ENCODE measurements at regions not wholly inside any gene's neighbourhood (a gene's known extent, or its start where the extent isn't known, plus 50 kb on each side); places are given as distances from the start of the nearest gene placed in this dataset.
A peak's percentile ranks its signal among the peaks of the same experiment; 100 is the strongest.

DNA sequence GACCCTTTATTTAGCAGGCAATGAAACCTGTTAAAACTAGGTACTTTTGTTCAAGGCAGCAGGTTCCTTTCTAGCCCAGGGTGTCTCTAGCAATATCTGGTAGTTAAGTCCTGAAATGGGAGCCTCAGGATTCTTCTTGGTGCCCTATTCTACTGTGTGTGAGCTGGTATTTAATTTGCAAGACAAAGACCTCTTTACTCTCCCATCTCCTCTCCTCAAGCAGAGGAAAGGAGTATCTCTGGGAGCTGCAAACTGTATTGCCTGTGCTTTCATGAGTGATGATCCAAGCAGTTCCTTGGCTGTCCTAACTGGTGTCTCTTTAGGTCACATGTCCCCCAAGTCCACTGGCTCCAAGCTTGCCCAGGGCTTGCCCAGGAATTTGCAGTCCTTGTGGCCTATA lies 188.2 kb downstream of the SI start:
- H3K4me1 ChIP-seq, result no peaks in the 10 kb centered on the region
- DNase-seq (no peak), ATAC-seq (no peak)
- intact Hi-C loops (cut with DNase I), result no loop called here
- H3K27me3 ChIP-seq, result no peaks in the 10 kb centered on the region
- H3K9me3 ChIP-seq, result no peaks in the 10 kb centered on the region
- no peak overlapping the region for H3K27ac ChIP-seq
- TF ChIP-seq CTCF (IDR thresholded peaks at IDR 0.05), result no peak
- no peak for TF ChIP-seq POLR2A (IDR thresholded peaks at IDR 0.05)
- no peaks in the 10 kb centered on the region for H3K36me3 ChIP-seq
- H3K4me3 ChIP-seq, result no peak overlapping the region

- TF ChIP-seq CTCF (IDR thresholded peaks at IDR 0.05) (no peak), POLR2A (IDR thresholded peaks at IDR 0.05) (no peak)
- no peaks in the 10 kb centered on the region for H3K36me3 ChIP-seq
- no peaks in the 10 kb centered on the region for H3K27me3 ChIP-seq
- DNase-seq, result no peak
- no peak overlapping the region for H3K4me3 ChIP-seq
- no peaks in the 10 kb centered on the region for H3K9me3 ChIP-seq
- no peaks in the 10 kb centered on the region for H3K4me1 ChIP-seq
- no peak overlapping the region for H3K27ac ChIP-seq
- intact Hi-C loops (cut with DNase I), result no loop called here
- no peak for ATAC-seq
These were observed 195.1 kb downstream of the SI start for GRCh38 chr3:164883171-164883570.

DNA sequence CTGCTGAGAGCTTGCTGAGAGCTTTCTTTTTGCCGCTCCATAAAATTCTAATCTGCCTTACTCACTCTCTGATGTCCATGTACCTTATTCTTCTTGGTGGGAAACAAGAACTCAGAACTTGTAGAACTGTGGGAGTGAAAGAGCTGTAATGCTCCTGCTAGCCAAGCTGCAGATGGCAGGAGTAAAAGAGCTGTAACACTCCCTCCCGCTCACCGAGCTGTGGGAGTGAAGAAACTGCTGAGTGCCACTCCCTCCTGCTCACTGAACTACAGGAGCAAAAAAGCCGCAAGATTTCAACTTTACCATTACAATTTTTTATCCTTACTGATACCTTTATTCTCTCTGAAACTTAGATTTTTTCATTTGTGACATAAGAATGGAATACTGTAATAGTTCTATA lies 199.1 kb downstream of the SI start:
- Histone ChIP-seq H3K36me3 (no peaks in the 10 kb centered on the region), H3K9me3 (no peaks in the 10 kb centered on the region), H3K27ac (no peak overlapping the region), H3K4me1 (no peaks in the 10 kb centered on the region), H3K4me3 (no peak overlapping the region), H3K27me3 (no peaks in the 10 kb centered on the region)
- 46% methylated on average over 3 of the region's 4 CpGs for WGBS (ENCODE audit: insufficient coverage, low coverage, low lambda C conversion rate, missing lambda C conversion rate)
- no peak for ATAC-seq
- intact Hi-C loops (cut with DNase I), result no loop called here
- TF ChIP-seq CTCF (IDR thresholded peaks at IDR 0.05) (no peak), POLR2A (IDR thresholded peaks at IDR 0.05) (no peak)
- no peak for DNase-seq

DNA sequence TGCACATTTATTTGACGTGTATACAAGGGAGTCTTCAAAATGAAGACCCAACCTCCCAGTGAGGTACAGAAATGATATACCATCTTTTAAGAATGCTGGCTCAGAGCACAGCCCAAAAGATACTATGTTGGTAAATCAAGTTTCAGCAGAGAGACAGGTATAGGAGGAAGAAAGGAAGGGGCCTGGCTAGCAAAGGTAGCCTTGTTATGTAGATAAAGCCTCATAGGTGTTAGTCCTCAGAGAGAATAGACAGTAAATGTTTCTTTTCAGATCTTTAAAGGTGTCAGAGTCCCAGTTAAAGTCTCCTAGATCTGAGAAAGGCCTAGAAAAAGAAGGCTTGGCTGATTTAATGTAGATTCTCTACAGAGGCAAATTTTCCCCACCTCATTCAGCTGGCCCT lies 213.8 kb downstream of the SI start:
- intact Hi-C loops (cut with DNase I), result no loop called here
- TF ChIP-seq POLR2A (IDR thresholded peaks at IDR 0.05) (no peak), CTCF (IDR thresholded peaks at IDR 0.05) (no peak)
- no peak overlapping the region for H3K4me3 ChIP-seq
- no peaks in the 10 kb centered on the region for H3K4me1 ChIP-seq
- H3K36me3 ChIP-seq, result no peaks in the 10 kb centered on the region
- H3K27ac ChIP-seq, result no peak overlapping the region
- DNase-seq (no peak), ATAC-seq (no peak)
- WGBS (ENCODE audit: insufficient coverage, low coverage, low lambda C conversion rate, missing lambda C conversion rate), result 4% methylated on average over 1 of the region's 1 CpG
- H3K27me3 ChIP-seq, result no peaks in the 10 kb centered on the region
- H3K9me3 ChIP-seq, result no peaks in the 10 kb centered on the region

- no peak for DNase-seq
- TF ChIP-seq CTCF (IDR thresholded peaks at IDR 0.05) (no peak), POLR2A (IDR thresholded peaks at IDR 0.05) (no peak)
- peak in 1 of 4 donors; percentile 85 for ATAC-seq
- intact Hi-C loops (cut with DNase I), result no loop called here
- no peak overlapping the region for H3K27ac ChIP-seq
- no peaks in the 10 kb centered on the region for H3K36me3 ChIP-seq
- no peak overlapping the region for H3K4me3 ChIP-seq
- no peaks in the 10 kb centered on the region for H3K4me1 ChIP-seq
- no peaks in the 10 kb centered on the region for H3K27me3 ChIP-seq
- H3K9me3 ChIP-seq, result no peaks in the 10 kb centered on the region
- 12% methylated on average over 1 of the region's 1 CpG for WGBS (ENCODE audit: insufficient coverage, low coverage, low lambda C conversion rate, missing lambda C conversion rate)
These were observed 225.4 kb downstream of the SI start for GRCh38 chr3:164852866-164853265.
